GM12878 (cell line): ENCODE measurements at regions not wholly inside any gene's neighbourhood (a gene's known extent, or its start where the extent isn't known, plus 50 kb on each side); places are given as distances from the start of the nearest gene placed in this dataset.

Source experiments
- ATAC-seq: fragments of 200-7000 bp; cut with Tn5 transposase; 3 replicates; pipeline ENCODE4 v1.9.1; 2020; ENCODE audit warnings: mild to moderate bottlenecking, moderate library complexity
- BruUV-seq: library from RNA; stranded (reverse); fragments of 400-500 nt; replicated peaks from 2 replicates; lab custom pipeline; 2021; lab: Mats Ljungman, UMichigan
- CTCF ChIA-PET: fragments of 300-600 bp; sonication (Branson Sonifier 250); formaldehyde crosslinking; extraction: SDS; loops from one replicate; lab custom pipeline; 2021; ENCODE audit warnings: inconsistent platforms; lab: Yijun Ruan, JAX
- POLR2A ChIA-PET: fragments of 350-600 bp; formaldehyde crosslinking; extraction: SDS; loops from one replicate; lab custom pipeline; 2021; ENCODE audit warnings: inconsistent platforms; lab: Charles Lee
- RAD21 ChIA-PET: fragments of 300-600 bp; sonication (Branson Sonifier 250); formaldehyde crosslinking; loops from one replicate; lab custom pipeline; 2023; ENCODE audit warnings: antibody characterized with exemption; ENCODE audit not compliant: unreplicated experiment; lab: Charles Lee
- SMC1A ChIA-PET: fragments of 300-600 bp; sonication (Branson Sonifier 250); formaldehyde crosslinking; loops from one replicate; lab custom pipeline; 2023; ENCODE audit not compliant: unreplicated experiment, uncharacterized antibody; lab: Charles Lee
- DNase-seq: peaks from one replicate; pipeline ENCODE4 v3.0.0-alpha.2; 2011; ENCODE audit warnings: low read depth, low spot score
- FAIRE-seq: peaks from 3 replicates; lab custom pipeline; 2011; peaks lifted over from hg19 to GRCh38; lab: Jason Lieb, UNC
- H2AFZ ChIP-seq: 2 replicates; pipeline ENCODE4 v1.6.0; 2011; ENCODE audit warnings: low read depth, low read length, control low read depth; ENCODE audit not compliant: control insufficient read depth
- H3K27ac ChIP-seq: 2 replicates; pipeline ENCODE4 v1.5.1; 2011; ENCODE audit warnings: control low read depth; ENCODE audit not compliant: control insufficient read depth, insufficient read depth
- H3K27me3 ChIP-seq, 2 experiments: replicated peaks in 1 of 2; 2 replicates each; pipeline versions ENCODE4 v1.6.0 to v1.6.1; 2011; ENCODE audit warnings: low read length in 1 of 2; ENCODE audit not compliant: control insufficient read depth in 2 of 2, insufficient read depth in 2 of 2
- H3K36me3 ChIP-seq, 2 experiments: 2 replicates each; pipeline ENCODE4 v1.5.1; 2011; ENCODE audit warnings: low read length in 1 of 2; ENCODE audit not compliant: control insufficient read depth in 2 of 2, insufficient read depth in 2 of 2
- H3K4me1 ChIP-seq: 2 replicates; pipeline ENCODE4 v1.6.1; 2011; ENCODE audit warnings: mild to moderate bottlenecking, low read length, moderate library complexity, mixed read lengths; ENCODE audit not compliant: control insufficient read depth, insufficient read depth
- H3K4me2 ChIP-seq: 2 replicates; pipeline ENCODE4 v1.6.0; 2011; ENCODE audit warnings: control low read depth; ENCODE audit not compliant: control insufficient read depth, insufficient read depth
- H3K4me3 ChIP-seq: fragments of 200-600 bp; sonication (generic); 2 replicates; pipeline ENCODE4 v1.5.1; 2016
- H3K79me2 ChIP-seq: 2 replicates; pipeline ENCODE4 v1.6.0; 2011; ENCODE audit warnings: low read length; ENCODE audit not compliant: control insufficient read depth, insufficient read depth
- H3K9ac ChIP-seq: 2 replicates; pipeline ENCODE4 v1.8.0; 2011; ENCODE audit warnings: low read length, control low read depth, mixed read lengths; ENCODE audit not compliant: control insufficient read depth, insufficient read depth
- H3K9me3 ChIP-seq: replicated peaks from 3 replicates; pipeline ENCODE4 v1.5.1; 2011; ENCODE audit warnings: mild to moderate bottlenecking, low read length; ENCODE audit not compliant: control insufficient read depth, insufficient read depth
- H4K20me1 ChIP-seq: 2 replicates; pipeline ENCODE4 v1.6.0; 2011; ENCODE audit not compliant: control insufficient read depth, insufficient read depth
- ATF7 ChIP-seq: fragments of 450-650 bp; IDR thresholded peaks from 2 replicates; pipeline ENCODE4 v1.6.1; 2016; ENCODE audit warnings: low read depth, mild to moderate bottlenecking
- BACH1 ChIP-seq: fragments of 450-650 bp; IDR thresholded peaks from 2 replicates; pipeline ENCODE4 v1.6.1; 2017; ENCODE audit warnings: mild to moderate bottlenecking, borderline replicate concordance
- BHLHE40 ChIP-seq, 2 experiments: fragments of 450-650 bp in 1 of 2; IDR thresholded peaks; 2 replicates each; pipeline ENCODE4 v1.6.1; 2011 to 2017; ENCODE audit warnings: low read depth in 2 of 2, borderline replicate concordance in 1 of 2, improper control_type of control experiment in 1 of 2, low read length in 1 of 2, mild to moderate bottlenecking in 1 of 2
- CREM ChIP-seq: IDR thresholded peaks from 2 replicates; pipeline ENCODE4 v1.6.1; 2014; ENCODE audit warnings: antibody characterized with exemption, low read depth
- ETV6 ChIP-seq, 2 experiments: fragments of 450-650 bp in 1 of 2; IDR thresholded peaks in 1 of 2; conservative IDR thresholded peaks in 1 of 2; 2 replicates each; pipeline ENCODE4 v1.6.1; 2014; ENCODE audit warnings: antibody characterized with exemption in 1 of 2, borderline replicate concordance in 1 of 2, low read depth in 1 of 2, mild to moderate bottlenecking in 1 of 2, moderate library complexity in 1 of 2
- JUNB ChIP-seq: IDR thresholded peaks from 2 replicates; pipeline ENCODE4 v1.6.1; 2016; ENCODE audit warnings: antibody characterized with exemption, mild to moderate bottlenecking
- KLF5 ChIP-seq: fragments of 450-650 bp; IDR thresholded peaks from 2 replicates; pipeline ENCODE4 v1.6.1; 2014; ENCODE audit warnings: mild to moderate bottlenecking; ENCODE audit not compliant: partially characterized antibody
- MYC ChIP-seq: IDR thresholded peaks from 2 replicates; pipeline ENCODE4 v1.6.1; 2011; ENCODE audit warnings: mild to moderate bottlenecking, low read length, moderate library complexity, inconsistent platforms; ENCODE audit not compliant: insufficient read depth, insufficient replicate concordance, insufficient read length, severe bottlenecking
- NKRF ChIP-seq: fragments of 450-650 bp; conservative IDR thresholded peaks from 2 replicates; pipeline ENCODE4 v1.6.1; 2017; ENCODE audit warnings: mild to moderate bottlenecking, moderate library complexity
- NR2C2 ChIP-seq: IDR thresholded peaks from 2 replicates; pipeline ENCODE4 v1.6.1; 2011; ENCODE audit warnings: borderline replicate concordance, low read depth; ENCODE audit not compliant: control insufficient read depth, insufficient read length
- PAX5 ChIP-seq: IDR thresholded peaks from 2 replicates; pipeline ENCODE4 v1.6.1; 2011; ENCODE audit warnings: low read depth, low read length, borderline replicate concordance
- RB1 ChIP-seq: fragments of 450-650 bp; formaldehyde crosslinking; IDR thresholded peaks from 2 replicates; pipeline ENCODE4 v1.6.1; 2017; ENCODE audit warnings: mild to moderate bottlenecking, borderline replicate concordance
- TBL1XR1 ChIP-seq: IDR thresholded peaks from 2 replicates; pipeline ENCODE4 v1.6.1; 2012; ENCODE audit warnings: low read depth, low read length, improper control_type of control experiment
- TCF12 ChIP-seq: IDR thresholded peaks from 2 replicates; pipeline ENCODE4 v1.6.1; 2011; ENCODE audit warnings: low read depth, mild to moderate bottlenecking, low read length
- YY1 ChIP-seq: IDR thresholded peaks from 2 replicates; pipeline ENCODE4 v1.6.1; 2011; ENCODE audit warnings: low read depth, mild to moderate bottlenecking, low read length
- ZBTB4 ChIP-seq: fragments of 450-650 bp; formaldehyde crosslinking; IDR thresholded peaks from 2 replicates; pipeline ENCODE4 v1.4.0; 2022; ENCODE audit warnings: mild to moderate bottlenecking, moderate library complexity
- ZNF207 ChIP-seq: fragments of 450-650 bp; IDR thresholded peaks from 2 replicates; pipeline ENCODE4 v1.6.1; 2014; ENCODE audit warnings: antibody characterized with exemption, mild to moderate bottlenecking, borderline replicate concordance
- ZNF274 ChIP-seq: IDR thresholded peaks from one replicate; pipeline ENCODE4 v1.8.0; 2011; ENCODE audit not compliant: insufficient read length, insufficient read depth
- WGBS: methylation state at CpG from one replicate; pipeline ENCODE4 v1.1.6; 2016; ENCODE audit warnings: low lambda C conversion rate; ENCODE audit not compliant: insufficient replicate concordance, insufficient coverage; ENCODE audit errors: missing lambda C conversion rate; 5-methylcytosine and 5-hydroxymethylcytosine counted together
- in situ Hi-C: fragments of 300-500 bp; cut with MboI; formaldehyde crosslinking; loops from 9 replicates; pipeline ENCODE4 v1.14.3; 2018; ENCODE audit warnings: mixed read lengths
- intact Hi-C: fragments of 100-400 bp; cut with micrococcal nuclease; formaldehyde crosslinking; loops from one replicate; pipeline ENCODE4 v1.14.2; 2022; ENCODE audit not compliant: unreplicated experiment

- TF ChIP-seq CREM = no peak
- TF ChIP-seq ZNF274 = no peak
- TF ChIP-seq BHLHE40 (IDR thresholded peaks at IDR 0.05; ENCODE audit: borderline replicate concordance in 1 of 2, low read depth in 2 of 2, low read length in 1 of 2) = no peak
- no peak for TF ChIP-seq RB1
- TF ChIP-seq JUNB = no peak
- no peak for TF ChIP-seq NR2C2
Observed at GRCh38 chr16:80024443-80024842, 423.9 kb upstream of the MAF start (continued).

- no peak for DNase-seq
- Histone ChIP-seq H3K27me3 (no peaks in the 10 kb centered on the region; a peak in 1 of 4 replicates), H3K4me3 (no peak overlapping the region), H3K27ac (no peak overlapping the region), H2AFZ (no peak overlapping the region), H3K36me3 (no peaks in the 10 kb centered on the region), H3K79me2 (no peaks in the 10 kb centered on the region), H3K4me2 (no peak overlapping the region), H3K4me1 (no peaks in the 10 kb centered on the region), H3K9ac (no peak overlapping the region), H3K9me3 (no peaks in the 10 kb centered on the region), H4K20me1 (no peaks in the 10 kb centered on the region)
- ChIA-PET CTCF (no interaction called here), POLR2A (no interaction called here), SMC1A (no interaction called here), RAD21 (no interaction called here)
- no peak for FAIRE-seq
- in situ Hi-C loops = no loop called here
- WGBS = 0% methylated on average over 2 of the region's 2 CpGs
- no peak for TF ChIP-seq TBL1XR1
- TF ChIP-seq ZNF207 = no peak
- TF ChIP-seq BACH1 = no peak
- TF ChIP-seq YY1 = no peak
- no peak for TF ChIP-seq ZBTB4 (CRISPR knock-in tag)
- TF ChIP-seq KLF5 = no peak
- no peak for TF ChIP-seq ETV6 (conservative IDR thresholded peaks at IDR 0.05 in 1 of 2, IDR thresholded peaks at IDR 0.05 in 1 of 2; ENCODE audit: borderline replicate concordance in 1 of 2, low read depth in 1 of 2)
- TF ChIP-seq TCF12 = no peak
- no peak for TF ChIP-seq PAX5
- no peak for TF ChIP-seq NKRF
- no peak for TF ChIP-seq ATF7
- no peak for TF ChIP-seq MYC
- intact Hi-C loops = no loop called here
- no peak for ATAC-seq
- BruUV-seq = no TSS peak
Observed at GRCh38 chr16:80023865-80024264, 423.3 kb upstream of the MAF start.
